OCI-LY7 (cell line): ENCODE measurements at regions not wholly inside any gene's neighbourhood (a gene's known extent, or its start where the extent isn't known, plus 50 kb on each side); places are given as distances from the start of the nearest gene placed in this dataset.

ENCODE experiments used
- BruUV-seq: library from RNA; stranded (reverse); fragments of 400-500 nt; replicated peaks from 2 replicates; lab custom pipeline; 2021; lab: Mats Ljungman, UMichigan
- CTCF ChIA-PET: fragments of 300-600 bp; sonication (Branson Sonifier 250); formaldehyde crosslinking; loops from one replicate; lab custom pipeline; 2022; ENCODE audit warnings: antibody characterized with exemption; ENCODE audit not compliant: unreplicated experiment; lab: Charles Lee
- POLR2A ChIA-PET: fragments of 300-600 bp; sonication (Branson Sonifier 250); formaldehyde crosslinking; loops from one replicate; lab custom pipeline; 2022; ENCODE audit warnings: antibody characterized with exemption; lab: Charles Lee
- DNase-seq: peaks from one replicate; pipeline ENCODE4 v3.0.0-alpha.2; 2015; ENCODE audit warnings: low spot score
- H2AFZ ChIP-seq: fragments of 200-600 bp; sonication (generic), shearing (Covaris generic); 2 replicates; pipeline ENCODE4 v1.6.1; 2014; ENCODE audit warnings: mild to moderate bottlenecking, antibody characterized with exemption, low read length, moderate library complexity
- H3K27ac ChIP-seq: fragments of 200-600 bp; sonication (generic); 2 replicates; pipeline ENCODE4 v1.5.1; 2014; ENCODE audit warnings: mixed run types, low read depth, mild to moderate bottlenecking, moderate library complexity, low read length, inconsistent platforms; ENCODE audit not compliant: poor library complexity, severe bottlenecking
- H3K36me3 ChIP-seq: fragments of 200-600 bp; sonication (generic); 2 replicates; pipeline ENCODE4 v1.6.1; 2014; ENCODE audit warnings: mild to moderate bottlenecking, antibody characterized with exemption, low read length, moderate library complexity, mixed read lengths; ENCODE audit not compliant: insufficient read depth
- H3K4me1 ChIP-seq: fragments of 200-600 bp; sonication (generic); 2 replicates; pipeline ENCODE4 v1.5.1; 2014; ENCODE audit warnings: mild to moderate bottlenecking, low read length; ENCODE audit not compliant: insufficient read depth, poor library complexity, severe bottlenecking
- H3K4me2 ChIP-seq: fragments of 200-600 bp; sonication (generic); 2 replicates; pipeline ENCODE4 v1.6.1; 2014; ENCODE audit warnings: mild to moderate bottlenecking, low read length
- H3K4me3 ChIP-seq: fragments of 200-600 bp; sonication (generic); 2 replicates; pipeline ENCODE4 v1.5.1; 2014; ENCODE audit warnings: mild to moderate bottlenecking, low read depth, low read length; ENCODE audit not compliant: poor library complexity, severe bottlenecking
- H3K79me2 ChIP-seq: fragments of 200-600 bp; sonication (generic); 2 replicates; pipeline ENCODE4 v1.6.1; 2016; ENCODE audit warnings: low read depth, mild to moderate bottlenecking, low read length, moderate library complexity, mixed read lengths; ENCODE audit not compliant: insufficient read depth
- H3K9me2 ChIP-seq: fragments of 200-600 bp; sonication (generic); 2 replicates; pipeline ENCODE4 v1.6.1; 2016; ENCODE audit warnings: mild to moderate bottlenecking, low read length, mixed read lengths; ENCODE audit not compliant: insufficient read depth
- H3K9me3 ChIP-seq: fragments of 200-600 bp; sonication (generic); 2 replicates; pipeline ENCODE4 v1.6.1; 2014; ENCODE audit warnings: mild to moderate bottlenecking, mixed run types, low read length, mixed read lengths
- H4K20me1 ChIP-seq: fragments of 200-600 bp; sonication (generic); 2 replicates; pipeline ENCODE4 v1.6.1; 2014; ENCODE audit warnings: mild to moderate bottlenecking, antibody characterized with exemption, low read length, moderate library complexity, mixed read lengths; ENCODE audit not compliant: insufficient read depth
- CTCF ChIP-seq: fragments of 200-600 bp; sonication (generic); conservative IDR thresholded peaks from 2 replicates; pipeline ENCODE4 v1.5.1; 2014; ENCODE audit warnings: mild to moderate bottlenecking, antibody characterized with exemption, low read length, moderate library complexity, mixed read lengths
- EZH2phosphoT487 ChIP-seq: fragments of 200-600 bp; sonication (generic); IDR thresholded peaks from 2 replicates; pipeline ENCODE4 v1.6.1; 2018; ENCODE audit warnings: low read depth, borderline replicate concordance, mild to moderate bottlenecking, mixed run types, antibody characterized with exemption, low read length, moderate library complexity, mixed read lengths
- intact Hi-C: fragments of 100-400 bp; cut with micrococcal nuclease; formaldehyde crosslinking; loops from one replicate; pipeline ENCODE4 v1.10.0; 2022; ENCODE audit not compliant: unreplicated experiment

- CTCF ChIA-PET, result no interaction called here
- Histone ChIP-seq H3K4me1 (no peaks in the 10 kb centered on the region), H2AFZ (no peak overlapping the region), H3K9me3 (no peaks in the 10 kb centered on the region), H3K4me3 (no peak overlapping the region), H3K9me2 (no peaks in the 10 kb centered on the region), H3K27ac (no peak overlapping the region), H3K36me3 (no peaks in the 10 kb centered on the region), H3K4me2 (no peak overlapping the region), H4K20me1 (no peaks in the 10 kb centered on the region), H3K79me2 (no peaks in the 10 kb centered on the region)
- no peak for TF ChIP-seq EZH2phosphoT487
- TF ChIP-seq CTCF, result no peak
- DNase-seq, result no peak
- no TSS peak for BruUV-seq
- intact Hi-C loops, result no loop called here
- POLR2A ChIA-PET, result interaction anchor here (0.6 to 0.7 kb wide), 2 partner anchors 1078 to 1854 kb away, joined by 3 to 9 read pairs; no protein-coding TSS in a partner anchor
Observed at GRCh38 chr7:121797657-121798452, 75.1 kb upstream of the PTPRZ1 start.

- Histone ChIP-seq H3K9me2 (no peaks in the 10 kb centered on the region), H3K9me3 (no peaks in the 10 kb centered on the region), H2AFZ (no peak overlapping the region), H3K27ac (no peak overlapping the region), H4K20me1 (no peaks in the 10 kb centered on the region), H3K4me1 (no peaks in the 10 kb centered on the region), H3K4me3 (no peak overlapping the region), H3K4me2 (no peak overlapping the region), H3K36me3 (no peaks in the 10 kb centered on the region), H3K79me2 (no peaks in the 10 kb centered on the region)
- intact Hi-C loops, result no loop called here
- no peak for DNase-seq
- ChIA-PET CTCF (no interaction called here), POLR2A (interaction anchor here (0.6 to 0.7 kb wide), 2 partner anchors 1077 to 1853 kb away, joined by 3 to 9 read pairs; no protein-coding TSS in a partner anchor)
- TF ChIP-seq CTCF (no peak), EZH2phosphoT487 (no peak)
- BruUV-seq, result no TSS peak
Observed at GRCh38 chr7:121796936-121797656, 75.9 kb upstream of the PTPRZ1 start.
